Caco-2 (cell line): ENCODE measurements at regions not wholly inside any gene's neighbourhood (a gene's known extent, or its start where the extent isn't known, plus 50 kb on each side); places are given as distances from the start of the nearest gene placed in this dataset.

Experiments used
- BruUV-seq: library from RNA; stranded (reverse); fragments of 400-500 nt; replicated peaks from 2 replicates; lab custom pipeline; 2021; lab: Mats Ljungman, UMichigan
- CTCF ChIA-PET: fragments of 300-600 bp; sonication (Branson Sonifier 250); formaldehyde crosslinking; loops from one replicate; lab custom pipeline; 2022; ENCODE audit warnings: antibody characterized with exemption; lab: Charles Lee
- POLR2A ChIA-PET: fragments of 300-600 bp; sonication (Branson Sonifier 250); formaldehyde crosslinking; loops from one replicate; lab custom pipeline; 2022; ENCODE audit warnings: antibody characterized with exemption; lab: Charles Lee
- DNase-seq, 2 experiments: peaks; one replicate each; pipeline versions ENCODE4 v3.0.0 to v3.0.0-alpha.2; 2020 to 2022
- H3K27me3 ChIP-seq: replicated peaks from 2 replicates; pipeline ENCODE4 v1.6.0; 2011; ENCODE audit warnings: low read length; ENCODE audit not compliant: control insufficient read depth, insufficient read depth
- H3K36me3 ChIP-seq: 2 replicates; pipeline ENCODE4 v1.5.1; 2011; ENCODE audit warnings: low read length; ENCODE audit not compliant: control insufficient read depth, insufficient read depth
- H3K4me1 ChIP-seq: fragments of 250-450 bp; sonication (Bioruptor Pico); 2 replicates; pipeline ENCODE4 v1.5.1; 2020; ENCODE audit warnings: mild to moderate bottlenecking
- H3K4me3 ChIP-seq: 2 replicates; pipeline ENCODE4 v1.5.1; 2011; ENCODE audit warnings: low read depth, mild to moderate bottlenecking, control low read depth, low read length
- H3K9me3 ChIP-seq: fragments of 250-450 bp; sonication (Bioruptor Pico); 2 replicates; pipeline ENCODE4 v1.5.1; 2020; ENCODE audit warnings: mild to moderate bottlenecking, moderate library complexity
- H3K27ac Mint-ChIP-seq: one replicate; pipeline ENCODE4 v1.8.0; 2022; ENCODE audit warnings: mixed read lengths; ENCODE audit not compliant: unreplicated experiment
- H3K27me3 Mint-ChIP-seq: one replicate; pipeline ENCODE4 v1.8.0; 2022; ENCODE audit warnings: mixed read lengths; ENCODE audit not compliant: insufficient read depth, unreplicated experiment
- H3K36me3 Mint-ChIP-seq: one replicate; pipeline ENCODE4 v1.8.0; 2022; ENCODE audit warnings: mild to moderate bottlenecking, mixed read lengths; ENCODE audit not compliant: insufficient read depth, unreplicated experiment
- H3K4me1 Mint-ChIP-seq: one replicate; pipeline ENCODE4 v1.8.0; 2022; ENCODE audit warnings: low read depth, mixed read lengths; ENCODE audit not compliant: unreplicated experiment
- H3K4me3 Mint-ChIP-seq: one replicate; pipeline ENCODE4 v1.8.0; 2022; ENCODE audit warnings: mild to moderate bottlenecking, moderate library complexity, mixed read lengths; ENCODE audit not compliant: unreplicated experiment
- H3K9me3 Mint-ChIP-seq: one replicate; pipeline ENCODE4 v1.8.0; 2022; ENCODE audit warnings: mixed read lengths; ENCODE audit not compliant: unreplicated experiment
- CTCF ChIP-seq, 2 experiments: fragments of 200-600 bp in 1 of 2; IDR thresholded peaks; 1 replicate in 1 of 2; 2 replicates in 1 of 2; pipeline versions ENCODE4 v1.5.1 to v1.8.0; 2011 to 2022; ENCODE audit warnings: antibody characterized with exemption in 1 of 2, control low read depth in 1 of 2, inconsistent platforms in 1 of 2, low read depth in 1 of 2, low read length in 1 of 2, mild to moderate bottlenecking in 1 of 2, moderate library complexity in 1 of 2; ENCODE audit not compliant: insufficient read depth in 1 of 2, severe bottlenecking in 1 of 2, unreplicated experiment in 1 of 2
- intact Hi-C: fragments of 100-400 bp; cut with micrococcal nuclease; formaldehyde crosslinking; loops from one replicate; pipeline ENCODE4 v1.10.0; 2022; ENCODE audit not compliant: unreplicated experiment

DNA sequence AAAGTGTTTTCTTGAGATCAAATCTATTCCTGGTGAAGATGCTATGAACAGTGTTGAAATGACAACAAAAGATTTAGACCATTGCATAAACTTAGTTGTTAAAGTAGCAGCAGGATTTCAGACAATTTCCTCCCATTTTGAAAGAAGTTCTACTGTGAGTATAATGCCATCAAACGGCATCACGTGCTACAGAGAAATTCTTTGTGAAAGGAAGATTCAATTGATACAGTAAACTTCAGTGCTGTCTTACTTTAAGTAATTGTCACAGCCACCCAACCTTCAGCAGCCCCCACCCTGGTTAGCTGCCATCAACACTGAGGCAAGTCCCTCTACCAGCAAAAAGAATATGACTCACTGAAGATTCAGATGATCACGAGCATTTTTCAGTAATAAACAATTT is 115.2 kb downstream of the TES start:
- Histone ChIP-seq H3K9me3 (no peaks in the 10 kb centered on the region), H3K36me3 (no peaks in the 10 kb centered on the region), H3K27me3 (no peaks in the 10 kb centered on the region), H3K4me1 (no peaks in the 10 kb centered on the region), H3K4me3 (no peak overlapping the region)
- DNase-seq, result no peak
- ChIA-PET CTCF (no interaction called here), POLR2A (no interaction called here)
- Mint-ChIP-seq H3K4me1 (peaks cover 8% of the 10 kb centered on the region), H3K9me3 (peaks cover 8% of the 10 kb centered on the region), H3K27ac (no peak overlapping the region), H3K36me3 (no peaks in the 10 kb centered on the region), H3K27me3 (no peaks in the 10 kb centered on the region), H3K4me3 (no peak overlapping the region)
- intact Hi-C loops, result loop anchor here (5.0 kb wide), 1 partner anchor 33 kb away; no protein-coding TSS in a partner anchor
- no TSS peak for BruUV-seq
- TF ChIP-seq CTCF (IDR thresholded peaks at IDR 0.05; ENCODE audit: insufficient read depth in 1 of 2, low read depth in 1 of 2, low read length in 1 of 2, severe bottlenecking in 1 of 2, unreplicated experiment in 1 of 2), result no peak

DNA sequence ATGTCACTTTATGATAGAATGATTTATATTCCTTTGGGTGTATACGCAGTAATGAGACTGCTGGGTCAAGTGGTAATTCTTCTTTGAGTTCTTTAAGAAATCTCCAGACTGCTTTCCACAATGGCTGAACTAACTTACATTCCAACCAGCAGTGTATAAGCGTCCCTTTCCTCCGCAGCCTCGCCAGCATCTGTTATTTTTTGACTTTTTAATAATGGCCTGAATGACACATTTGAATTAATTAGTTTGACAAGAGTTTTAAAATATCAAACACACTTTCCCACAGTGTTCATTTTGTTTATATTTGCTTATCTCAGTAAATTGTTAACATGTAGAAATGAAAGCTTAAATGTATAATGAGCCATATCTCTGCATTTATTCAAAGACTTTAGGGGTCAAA is 116.8 kb downstream of the TES start:
- Histone ChIP-seq H3K36me3 (no peaks in the 10 kb centered on the region), H3K9me3 (no peaks in the 10 kb centered on the region), H3K4me3 (no peak overlapping the region), H3K4me1 (no peaks in the 10 kb centered on the region), H3K27me3 (no peaks in the 10 kb centered on the region)
- Mint-ChIP-seq H3K27me3 (no peaks in the 10 kb centered on the region), H3K36me3 (no peaks in the 10 kb centered on the region), H3K4me1 (peaks cover 8% of the 10 kb centered on the region), H3K27ac (no peak overlapping the region), H3K4me3 (no peak overlapping the region), H3K9me3 (peaks cover 8% of the 10 kb centered on the region)
- intact Hi-C loops, result loop anchor here (5.0 kb wide), 1 partner anchor 35 kb away; no protein-coding TSS in a partner anchor
- no TSS peak for BruUV-seq
- no peak for TF ChIP-seq CTCF (IDR thresholded peaks at IDR 0.05; ENCODE audit: insufficient read depth in 1 of 2, low read depth in 1 of 2, low read length in 1 of 2, severe bottlenecking in 1 of 2, unreplicated experiment in 1 of 2)
- CTCF ChIA-PET, result no interaction called here
- no peak for DNase-seq
- POLR2A ChIA-PET, result no interaction called here

DNA sequence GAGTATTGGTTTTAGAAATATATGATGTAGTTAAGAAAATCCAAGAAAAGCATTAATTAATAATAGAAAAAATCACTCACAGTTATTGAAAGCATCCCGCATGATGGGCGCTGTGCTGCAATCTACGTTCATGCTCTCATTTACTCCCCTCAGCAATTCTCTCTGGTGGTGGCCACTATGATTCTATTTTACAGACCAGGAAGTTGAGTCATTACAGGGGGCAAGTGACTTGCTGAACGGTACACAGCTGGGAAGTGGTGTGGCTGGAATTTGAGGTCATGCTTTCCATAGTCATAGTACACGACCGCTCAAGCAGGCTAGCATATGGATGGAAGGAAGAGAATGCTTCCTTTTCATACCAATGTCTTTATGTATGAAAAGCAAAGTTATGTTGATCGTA is 117.4 kb downstream of the TES start:
- no peak for TF ChIP-seq CTCF (IDR thresholded peaks at IDR 0.05; ENCODE audit: insufficient read depth in 1 of 2, low read depth in 1 of 2, low read length in 1 of 2, severe bottlenecking in 1 of 2, unreplicated experiment in 1 of 2)
- Histone ChIP-seq H3K4me1 (no peaks in the 10 kb centered on the region), H3K36me3 (no peaks in the 10 kb centered on the region), H3K4me3 (no peak overlapping the region), H3K27me3 (no peaks in the 10 kb centered on the region), H3K9me3 (no peaks in the 10 kb centered on the region)
- BruUV-seq, result no TSS peak
- DNase-seq, result no peak
- Mint-ChIP-seq H3K27ac (no peak overlapping the region), H3K27me3 (no peaks in the 10 kb centered on the region), H3K9me3 (peaks cover 8% of the 10 kb centered on the region), H3K4me3 (no peak overlapping the region), H3K4me1 (peaks cover 8% of the 10 kb centered on the region), H3K36me3 (no peaks in the 10 kb centered on the region)
- intact Hi-C loops, result loop anchor here (5.0 kb wide), 1 partner anchor 35 kb away; no protein-coding TSS in a partner anchor
- POLR2A ChIA-PET, result no interaction called here
- CTCF ChIA-PET, result no interaction called here
